ENCODE measurements at regions not wholly inside any gene's neighbourhood (a gene's known extent, or its start where the extent isn't known, plus 50 kb on each side); places are given as distances from the start of the nearest gene placed in this dataset.

DNA sequence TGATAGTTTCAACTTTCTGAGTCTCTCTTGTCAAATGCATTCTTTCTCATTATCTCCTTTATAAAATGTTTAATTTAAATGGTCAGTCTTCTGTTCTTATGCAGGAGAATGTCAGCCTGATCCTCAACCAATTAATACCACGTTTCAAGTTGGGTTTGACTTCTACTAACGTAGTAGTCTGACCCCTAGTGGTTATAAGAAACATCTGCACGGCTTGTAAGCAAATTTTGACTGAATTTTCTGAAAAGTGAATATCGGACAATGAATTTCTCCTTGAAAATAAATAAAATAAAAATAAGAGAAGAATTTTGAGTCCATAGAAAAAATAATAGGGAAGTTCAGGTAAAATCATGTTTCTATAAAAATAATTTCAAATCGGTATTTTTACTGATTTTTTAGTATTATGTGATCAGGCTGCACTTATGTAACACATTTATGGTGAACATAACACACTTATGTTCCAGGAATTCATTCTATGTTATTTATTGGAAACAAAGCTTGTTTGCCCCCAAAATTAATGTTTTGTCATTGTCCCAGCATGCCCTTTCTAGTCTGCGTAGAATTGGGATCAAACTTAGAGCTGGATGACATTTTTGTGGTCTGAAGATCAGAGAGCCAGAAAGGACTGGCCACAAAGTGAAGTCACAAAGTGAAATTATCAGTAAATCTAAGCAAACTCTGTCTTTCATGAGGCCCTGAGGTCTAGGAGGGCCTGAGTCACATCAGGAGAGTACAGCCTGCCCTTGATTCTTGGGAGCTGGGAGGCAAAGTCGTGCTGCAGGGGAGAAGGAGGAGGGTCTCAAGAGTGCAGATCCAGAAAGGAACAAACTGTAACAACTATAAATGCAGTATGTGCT lies 101.2 kb upstream of the STXBP6 start:
- DNase-seq (ENCODE audit: low read depth in 2 of 2): no peak

GRCh38 chr14:25150401-25150800 lies 100.5 kb upstream of the STXBP6 start:
- no peak for DNase-seq (ENCODE audit: low read depth in 2 of 2)

GRCh38 chr14:25140411-25140810 lies 90.5 kb upstream of the STXBP6 start:
- no peak for DNase-seq (ENCODE audit: low read depth in 2 of 2)

GRCh38 chr14:25136811-25137210 lies 86.9 kb upstream of the STXBP6 start:
- DNase-seq (ENCODE audit: low read depth in 2 of 2): no peak

GRCh38 chr14:25134184-25134583 lies 84.2 kb upstream of the STXBP6 start:
- no peak for DNase-seq (ENCODE audit: low read depth in 2 of 2)

DNA sequence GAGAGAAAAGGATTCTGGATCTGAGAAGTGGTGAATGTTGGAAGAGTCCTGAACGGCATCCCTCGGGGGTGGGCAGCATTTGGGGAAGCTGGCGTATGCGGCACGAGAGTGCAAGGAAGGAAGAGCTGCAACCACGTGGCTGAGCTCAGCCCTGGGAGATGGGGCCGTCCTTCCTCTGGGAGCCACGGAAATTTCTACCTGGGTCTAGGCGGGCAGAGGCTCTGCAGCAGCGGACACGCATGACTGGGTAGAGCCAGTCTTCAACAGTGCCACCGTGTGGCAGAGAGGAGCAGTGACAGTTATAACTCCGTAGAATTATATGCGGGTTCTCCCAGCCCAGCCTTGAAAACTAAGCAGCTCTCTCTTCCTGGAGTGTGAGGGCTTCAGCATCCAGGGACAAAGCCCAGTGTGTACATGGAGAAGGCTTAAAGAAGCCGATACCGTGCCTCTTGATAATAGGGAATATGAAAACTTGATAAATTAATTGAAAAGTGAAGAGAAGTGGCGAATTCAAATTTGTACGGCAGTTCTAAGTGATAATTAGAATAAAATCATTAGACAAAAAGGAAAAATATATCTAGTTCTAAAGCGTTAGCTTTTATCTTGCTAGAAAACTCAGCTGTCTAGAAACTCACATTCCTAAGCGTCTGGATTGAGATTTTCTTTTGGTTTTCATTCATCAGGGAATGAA lies 82.9 kb upstream of the STXBP6 start:
- DNase-seq (ENCODE audit: low read depth in 2 of 2): peak; percentile 4 to 20

DNA sequence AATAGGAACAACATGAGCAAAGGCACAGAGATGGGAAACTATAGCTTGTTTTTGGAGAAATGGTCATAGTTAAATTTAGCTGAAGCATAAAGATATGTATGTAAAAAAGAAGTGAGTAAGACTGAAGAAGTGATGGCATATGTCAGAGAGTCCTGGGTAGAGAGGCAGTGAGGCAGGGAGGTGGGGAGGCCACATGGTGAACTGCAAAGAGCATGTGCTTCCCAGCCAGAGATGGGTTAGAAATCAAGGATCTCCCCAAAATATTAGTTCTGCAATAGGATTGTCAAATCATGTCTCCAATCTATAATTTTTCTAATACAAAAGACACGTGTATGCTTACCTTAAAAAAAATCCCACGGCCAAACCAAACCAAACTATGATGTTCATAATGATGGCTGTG lies 82.1 kb upstream of the STXBP6 start:
- no peak for DNase-seq (ENCODE audit: low read depth in 2 of 2)

DNA sequence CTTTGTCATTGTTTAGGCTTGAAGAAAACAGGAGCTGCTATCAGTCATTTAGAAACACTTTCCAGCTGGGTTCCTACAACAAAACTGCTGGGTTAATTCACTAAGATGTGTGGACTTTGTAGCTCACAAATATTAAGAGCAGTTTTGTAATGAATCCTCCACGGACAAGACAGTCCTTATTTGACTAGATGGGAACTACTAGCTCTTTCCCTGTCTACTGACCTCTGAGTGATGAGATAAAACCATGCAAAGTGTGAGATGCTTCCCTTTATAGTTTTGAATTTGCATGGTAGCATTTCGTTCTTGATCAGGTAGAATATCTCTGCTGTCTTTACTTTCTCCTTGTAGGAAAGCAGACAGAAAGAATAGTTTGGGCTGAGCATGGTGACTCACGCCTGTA lies 72.9 kb upstream of the STXBP6 start:
- DNase-seq (ENCODE audit: low read depth in 2 of 2): no peak

GRCh38 chr14:25122211-25122610 lies 72.3 kb upstream of the STXBP6 start:
- no peak for DNase-seq (ENCODE audit: low read depth in 2 of 2)

DNA sequence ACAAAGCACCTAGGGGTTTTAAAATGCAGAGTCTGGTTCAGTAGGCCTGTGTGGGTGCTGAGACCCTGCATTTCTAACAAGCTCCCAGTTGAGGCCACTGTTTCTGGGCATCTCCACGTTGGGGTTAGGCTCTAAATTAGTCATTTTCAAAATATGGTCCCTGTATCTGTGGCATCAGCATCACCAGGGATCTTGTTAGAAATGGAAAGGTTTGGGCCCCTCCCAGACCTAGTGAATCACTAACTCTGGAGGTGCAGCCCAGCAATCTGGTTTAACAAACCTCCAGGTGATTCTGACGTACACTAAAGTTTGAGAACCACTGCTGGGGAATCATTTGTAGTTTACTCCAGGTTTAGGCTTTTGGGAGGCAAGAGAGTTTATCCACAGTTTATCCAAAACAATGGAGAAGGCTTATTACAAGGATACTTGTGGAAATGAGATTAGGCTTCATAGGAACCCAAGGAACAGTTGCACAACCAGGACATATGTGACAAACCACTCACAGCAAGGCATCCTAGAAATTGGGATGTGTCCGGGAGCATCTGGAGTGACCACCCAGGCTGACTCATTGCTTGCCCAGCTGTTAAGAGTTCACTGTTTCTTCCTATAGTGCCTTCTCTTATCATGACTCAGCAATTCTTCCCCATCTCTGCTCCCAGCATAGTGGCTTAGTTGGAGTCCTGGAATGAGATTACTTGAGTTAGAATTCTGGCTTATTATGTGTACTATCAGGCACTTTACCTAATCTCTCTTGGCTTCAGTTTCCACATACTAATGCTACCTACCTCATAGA lies 71.6 kb upstream of the STXBP6 start:
- DNase-seq (ENCODE audit: low read depth in 2 of 2): no peak

GRCh38 chr14:25120261-25120660 lies 70.3 kb upstream of the STXBP6 start:
- no peak for DNase-seq (ENCODE audit: low read depth in 2 of 2)

- DNase-seq (ENCODE audit: low read depth in 2 of 2): no peak
Observed at GRCh38 chr14:25118671-25119070, 68.7 kb upstream of the STXBP6 start.

- DNase-seq (ENCODE audit: low read depth in 2 of 2): no peak
Observed at GRCh38 chr14:25117342-25117741, 67.4 kb upstream of the STXBP6 start.

DNA sequence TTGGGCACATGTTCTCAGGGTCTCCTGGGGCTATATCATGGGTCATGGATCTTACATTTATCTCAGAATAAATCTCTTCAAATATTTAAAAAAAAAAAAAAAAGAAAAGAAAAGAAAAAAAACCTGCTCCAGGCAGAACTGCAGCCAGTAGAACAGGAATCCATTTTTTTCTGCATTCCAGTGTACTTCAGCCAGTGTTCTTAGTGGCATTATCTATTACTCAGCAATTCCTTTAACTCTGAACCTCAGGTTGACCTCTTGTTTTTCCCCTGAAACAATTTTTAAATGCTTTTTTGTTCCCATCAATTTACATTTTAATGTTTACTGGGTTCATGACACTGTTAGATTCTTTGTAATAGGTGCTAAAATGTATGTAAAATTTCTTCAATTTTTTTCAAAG lies 66.7 kb upstream of the STXBP6 start:
- no peak for DNase-seq (ENCODE audit: low read depth in 2 of 2)

DNA sequence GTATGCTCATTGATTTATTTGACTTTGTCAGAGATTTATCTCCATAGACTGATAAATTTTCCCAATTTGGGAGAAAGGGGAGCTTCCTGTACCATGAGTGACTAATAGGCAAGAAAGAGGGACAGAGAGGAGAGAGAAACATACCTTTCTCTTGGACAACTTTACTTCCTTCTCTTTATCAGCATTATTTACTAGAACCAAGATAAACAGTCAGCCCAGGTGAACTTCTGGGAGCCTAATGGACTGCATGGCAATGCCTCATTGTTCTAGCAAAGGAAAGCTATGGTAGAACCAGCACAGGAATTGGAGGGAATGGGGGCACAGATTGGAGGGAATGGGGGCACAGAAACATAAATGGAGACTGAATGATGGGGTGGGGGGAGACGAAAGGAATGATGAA lies 63.4 kb upstream of the STXBP6 start:
- DNase-seq (ENCODE audit: low read depth in 2 of 2): no peak

GRCh38 chr14:25111061-25111601 lies 61.2 kb upstream of the STXBP6 start:
- no peak for DNase-seq (ENCODE audit: low read depth in 2 of 2)

- no peak for DNase-seq (ENCODE audit: low read depth in 2 of 2)
Observed at GRCh38 chr14:25110106-25110505, 60.2 kb upstream of the STXBP6 start.

GRCh38 chr14:25108959-25109358 lies 59.0 kb upstream of the STXBP6 start:
- no peak for DNase-seq (ENCODE audit: low read depth in 2 of 2)

- no peak for DNase-seq (ENCODE audit: low read depth in 2 of 2)
Observed at GRCh38 chr14:25108291-25108690, 58.3 kb upstream of the STXBP6 start.

DNA sequence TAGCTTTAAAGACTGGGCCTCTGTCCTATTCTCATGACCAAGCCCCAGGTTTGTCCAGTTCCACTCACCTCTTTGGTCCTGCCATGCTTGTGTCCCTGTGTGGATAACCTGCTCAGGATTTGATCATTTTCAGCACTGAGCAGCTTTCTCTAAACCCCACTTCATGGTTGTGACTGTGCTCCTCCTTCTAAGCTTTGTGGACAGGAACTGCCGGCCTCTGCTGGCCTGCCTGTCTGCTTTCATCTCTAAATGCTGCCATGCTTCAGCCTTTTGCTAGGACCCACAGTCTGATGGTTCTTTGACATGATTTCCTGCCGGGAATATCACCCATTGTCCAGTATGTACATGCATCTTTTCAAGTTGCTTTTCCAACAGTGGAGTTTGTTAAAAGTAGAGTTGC lies 53.9 kb upstream of the STXBP6 start:
- no peak for DNase-seq (ENCODE audit: low read depth in 2 of 2)

GRCh38 chr14:25103271-25103670 lies 53.3 kb upstream of the STXBP6 start:
- DNase-seq (ENCODE audit: low read depth in 2 of 2): no peak

DNA sequence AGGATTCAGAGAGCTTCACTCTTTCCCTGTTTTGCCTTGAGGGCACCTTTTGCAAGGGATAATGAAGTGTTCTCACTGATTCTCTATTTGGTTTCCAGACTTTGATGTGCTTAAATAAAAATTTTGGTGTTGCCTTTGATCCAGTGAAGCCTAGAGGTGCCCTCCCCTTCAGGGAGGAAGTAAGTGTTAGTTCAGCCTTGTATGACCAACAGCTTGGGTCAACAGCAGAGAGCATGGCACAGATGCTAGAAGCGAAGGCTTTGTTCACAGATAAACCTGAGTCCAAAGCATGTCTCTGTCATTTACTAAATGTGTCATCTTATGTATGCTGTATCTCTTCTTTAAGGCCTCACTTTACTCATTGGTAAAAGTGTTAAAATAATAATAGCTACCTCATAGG lies 52.8 kb upstream of the STXBP6 start:
- DNase-seq (ENCODE audit: low read depth in 2 of 2): no peak

Data from stimulated activated CD8-positive, alpha-beta memory T cell treated with anti-CD3 and anti-CD28 coated beads, Interleukin-15, amount 100 ng/mL, for 48 hours (primary cell).